ENCODE measurements at regions not wholly inside any gene's neighbourhood (a gene's known extent, or its start where the extent isn't known, plus 50 kb on each side); places are given as distances from the start of the nearest gene placed in this dataset.

GRCh38 chr12:118851891-118852290 is 129.4 kb upstream of the SRRM4 start:
- H3K4me3 ChIP-seq (ENCODE audit: low read depth in 1 of 3, low read length in 3 of 3) = no peak overlapping the region
- H3K27me3 ChIP-seq (ENCODE audit: control insufficient read depth in 4 of 4, insufficient read depth in 4 of 4, low read length in 3 of 4) = peaks cover 0 to 19% (median 1%) of the 10 kb centered on the region in 4 donors
- DNase-seq (ENCODE audit: low spot score) = no peak
- no peaks in the 10 kb centered on the region for H3K36me3 ChIP-seq (ENCODE audit: control insufficient read depth in 4 of 4, insufficient read depth in 3 of 4, low read depth in 1 of 4, low read length in 3 of 4)
- TF ChIP-seq CTCF (IDR thresholded peaks at IDR 0.05; ENCODE audit: low read depth, low read length, missing input control) = no peak
- TF ChIP-seq GABPA (IDR thresholded peaks at IDR 0.05 in 1 of 2, conservative IDR thresholded peaks at IDR 0.05 in 1 of 2) = no peak
- TF ChIP-seq SP1 (IDR thresholded peaks at IDR 0.05) = no peak
- TF ChIP-seq FOXA2 (IDR thresholded peaks at IDR 0.05) = no peak
- no peak for TF ChIP-seq FOXA1 (IDR thresholded peaks at IDR 0.05)
- TF ChIP-seq YY1 (IDR thresholded peaks at IDR 0.05) = no peak
- no peak for TF ChIP-seq JUND (IDR thresholded peaks at IDR 0.05)
- no peak for TF ChIP-seq HNF4A (conservative IDR thresholded peaks at IDR 0.05)
- TF ChIP-seq EGR1 (IDR thresholded peaks at IDR 0.05; ENCODE audit: low read depth in 2 of 2) = no peak
- no peak overlapping the region for H3K9ac ChIP-seq (ENCODE audit: low read depth in 1 of 2, low read length in 2 of 2)
- H3K9me3 ChIP-seq (ENCODE audit: control insufficient read depth in 4 of 4, low read length in 3 of 4) = no peaks in the 10 kb centered on the region
- H3K27ac ChIP-seq (ENCODE audit: low read depth in 1 of 2, low read length in 2 of 2) = no peak overlapping the region
- 62% methylated on average over 2 of the region's 2 CpGs for WGBS
- H3K4me1 ChIP-seq (ENCODE audit: control insufficient read depth in 4 of 4, insufficient read depth in 4 of 4, low read length in 3 of 4) = no peaks in the 10 kb centered on the region

GRCh38 chr12:118853634-118854033 is 127.7 kb upstream of the SRRM4 start:
- WGBS = 51% methylated on average over 4 of the region's 4 CpGs
- no peaks in the 10 kb centered on the region for H3K36me3 ChIP-seq (ENCODE audit: control insufficient read depth in 4 of 4, insufficient read depth in 3 of 4, low read depth in 1 of 4, low read length in 3 of 4)
- no peak overlapping the region for H3K4me3 ChIP-seq (ENCODE audit: low read depth in 1 of 3, low read length in 3 of 3)
- peaks cover 0 to 19% (median 1%) of the 10 kb centered on the region in 4 donors for H3K27me3 ChIP-seq (ENCODE audit: control insufficient read depth in 4 of 4, insufficient read depth in 4 of 4, low read length in 3 of 4)
- H3K9ac ChIP-seq (ENCODE audit: low read depth in 1 of 2, low read length in 2 of 2) = no peak overlapping the region
- H3K9me3 ChIP-seq (ENCODE audit: control insufficient read depth in 4 of 4, low read length in 3 of 4) = no peaks in the 10 kb centered on the region
- no peak overlapping the region for H3K27ac ChIP-seq (ENCODE audit: low read depth in 1 of 2, low read length in 2 of 2)
- DNase-seq (ENCODE audit: low spot score) = no peak
- H3K4me1 ChIP-seq (ENCODE audit: control insufficient read depth in 4 of 4, insufficient read depth in 4 of 4, low read length in 3 of 4) = no peaks in the 10 kb centered on the region
- TF ChIP-seq RAD21 (IDR thresholded peaks at IDR 0.05) (peak; percentile 72 to 76), CTCF (IDR thresholded peaks at IDR 0.05; ENCODE audit: low read depth, low read length, missing input control) (peak; percentile 29), JUND (IDR thresholded peaks at IDR 0.05) (no peak), FOXA2 (IDR thresholded peaks at IDR 0.05) (no peak), SP1 (IDR thresholded peaks at IDR 0.05) (no peak), NR2F2 (IDR thresholded peaks at IDR 0.05) (no peak)

GRCh38 chr12:118855858-118856257 is 125.5 kb upstream of the SRRM4 start:
- no peak for DNase-seq (ENCODE audit: low spot score)
- 78% methylated on average over 2 of the region's 2 CpGs for WGBS
- Histone ChIP-seq H3K9ac (ENCODE audit: low read depth in 1 of 2, low read length in 2 of 2) (no peak overlapping the region), H3K27ac (ENCODE audit: low read depth in 1 of 2, low read length in 2 of 2) (no peak overlapping the region), H3K4me1 (ENCODE audit: control insufficient read depth in 4 of 4, insufficient read depth in 4 of 4, low read length in 3 of 4) (no peaks in the 10 kb centered on the region), H3K4me3 (ENCODE audit: low read depth in 1 of 3, low read length in 3 of 3) (no peak overlapping the region), H3K9me3 (ENCODE audit: control insufficient read depth in 4 of 4, low read length in 3 of 4) (no peaks in the 10 kb centered on the region), H3K27me3 (ENCODE audit: control insufficient read depth in 4 of 4, insufficient read depth in 4 of 4, low read length in 3 of 4) (peaks cover 0 to 9% (median 1%) of the 10 kb centered on the region in 4 donors), H3K36me3 (ENCODE audit: control insufficient read depth in 4 of 4, insufficient read depth in 3 of 4, low read depth in 1 of 4, low read length in 3 of 4) (no peaks in the 10 kb centered on the region)
- TF ChIP-seq TAF1 (conservative IDR thresholded peaks at IDR 0.05) (no peak), SP1 (IDR thresholded peaks at IDR 0.05) (no peak), CTCF (IDR thresholded peaks at IDR 0.05; ENCODE audit: low read depth, low read length, missing input control) (no peak), MAX (IDR thresholded peaks at IDR 0.05) (no peak), HNF4A (conservative IDR thresholded peaks at IDR 0.05) (no peak), ATF3 (IDR thresholded peaks at IDR 0.05) (no peak), GABPA (IDR thresholded peaks at IDR 0.05 in 1 of 2, conservative IDR thresholded peaks at IDR 0.05 in 1 of 2) (no peak), EGR1 (IDR thresholded peaks at IDR 0.05; ENCODE audit: low read depth in 2 of 2) (no peak), JUND (IDR thresholded peaks at IDR 0.05) (no peak), YY1 (IDR thresholded peaks at IDR 0.05) (no peak), REST (IDR thresholded peaks at IDR 0.05) (no peak), FOXA2 (IDR thresholded peaks at IDR 0.05) (no peak), RAD21 (IDR thresholded peaks at IDR 0.05) (no peak)
